Muscle of back (tissue), 3 donors: ENCODE measurements at regions not wholly inside any gene's neighbourhood (a gene's known extent, or its start where the extent isn't known, plus 50 kb on each side); places are given as distances from the start of the nearest gene placed in this dataset.
"Not testable (repeated sequence)": the region's sequence is repeated elsewhere in the genome, so short reads cannot be mapped to it uniquely, and the experiment has no call there.

Experiments used
- DNase-seq, 3 donors: peaks; one replicate each; pipeline versions ENCODE4 v3.0.0 to v3.0.0-alpha.2; 2013

GRCh38 chr7:110387689-110388088, 703.2 kb upstream of the LRRN3 start:
- no peak for DNase-seq

GRCh38 chr7:110388457-110388856, 702.5 kb upstream of the LRRN3 start:
- DNase-seq: no peak

- DNase-seq: peak in 2 of 3 donors; percentile 16 to 24
Observed at GRCh38 chr7:110396021-110396420, 694.9 kb upstream of the LRRN3 start.

GRCh38 chr7:110397927-110398660, 692.8 kb upstream of the LRRN3 start:
- DNase-seq: no peak

GRCh38 chr7:110399421-110399820, 691.5 kb upstream of the LRRN3 start:
- DNase-seq: peak in 2 of 3 donors; percentile 10 to 14

- peak in 2 of 3 donors; percentile 19 to 51 for DNase-seq
Observed at GRCh38 chr7:110400411-110400810, 690.5 kb upstream of the LRRN3 start.

GRCh38 chr7:110407242-110407641, 683.7 kb upstream of the LRRN3 start:
- DNase-seq: no peak

- DNase-seq: no peak
Observed at GRCh38 chr7:110407706-110408105, 683.2 kb upstream of the LRRN3 start.

- DNase-seq: no peak
Observed at GRCh38 chr7:110412614-110413013, 678.3 kb upstream of the LRRN3 start.

GRCh38 chr7:110413038-110413437, 677.9 kb upstream of the LRRN3 start:
- DNase-seq: no peak

GRCh38 chr7:110417611-110418010, 673.3 kb upstream of the LRRN3 start:
- no peak for DNase-seq

GRCh38 chr7:110418659-110419280, 672.2 kb upstream of the LRRN3 start:
- DNase-seq: no peak

GRCh38 chr7:110420788-110421187, 670.1 kb upstream of the LRRN3 start:
- no peak for DNase-seq

- no peak for DNase-seq
Observed at GRCh38 chr7:110421490-110422241, 669.3 kb upstream of the LRRN3 start.

- DNase-seq: no peak
Observed at GRCh38 chr7:110432061-110432553, 658.8 kb upstream of the LRRN3 start.

GRCh38 chr7:110438926-110439325, 652.0 kb upstream of the LRRN3 start:
- DNase-seq: not testable (repeated sequence)

GRCh38 chr7:110442381-110442837, 648.5 kb upstream of the LRRN3 start:
- peak in 2 of 3 donors; percentile 1 to 9 for DNase-seq

- DNase-seq: no peak
Observed at GRCh38 chr7:110446658-110447057, 644.3 kb upstream of the LRRN3 start.

- DNase-seq: no peak
Observed at GRCh38 chr7:110448918-110449317, 642.0 kb upstream of the LRRN3 start.

GRCh38 chr7:110454713-110455112, 636.2 kb upstream of the LRRN3 start:
- DNase-seq: no peak

- no peak for DNase-seq
Observed at GRCh38 chr7:110461621-110462020, 629.3 kb upstream of the LRRN3 start.

GRCh38 chr7:110470420-110470819, 620.5 kb upstream of the LRRN3 start:
- DNase-seq: no peak

GRCh38 chr7:110472419-110472818, 618.5 kb upstream of the LRRN3 start:
- DNase-seq: not testable (repeated sequence)
